ENCODE measurements at regions not wholly inside any gene's neighbourhood (a gene's known extent, or its start where the extent isn't known, plus 50 kb on each side); places are given as distances from the start of the nearest gene placed in this dataset.
"Not testable (repeated sequence)": the region's sequence is repeated elsewhere in the genome, so short reads cannot be mapped to it uniquely, and the experiment has no call there.

GRCh38 chr1:31485166-31485565 lies 72.2 kb downstream of the SERINC2 start:
- Histone ChIP-seq H3K36me3 (no peaks in the 10 kb centered on the region), H3K4me3 (ENCODE audit: low read depth, low read length) (no peak overlapping the region), H3K27ac (no peak overlapping the region), H3K9me3 (ENCODE audit: severe bottlenecking) (peaks cover 7% of the 10 kb centered on the region), H3K27me3 (ENCODE audit: insufficient read depth, low read depth, severe bottlenecking) (no peaks in the 10 kb centered on the region)
- no peak for TF ChIP-seq CTCF (IDR thresholded peaks at IDR 0.05; ENCODE audit: low read depth, low read length)
- no peak for DNase-seq

GRCh38 chr1:31487143-31487542 lies 74.1 kb downstream of the SERINC2 start:
- TF ChIP-seq CTCF (IDR thresholded peaks at IDR 0.05; ENCODE audit: low read depth, low read length): no peak
- H3K27me3 ChIP-seq (ENCODE audit: insufficient read depth, low read depth, severe bottlenecking): no peaks in the 10 kb centered on the region
- no peak for DNase-seq

GRCh38 chr1:31487721-31488293 lies 74.8 kb downstream of the SERINC2 start:
- TF ChIP-seq CTCF (IDR thresholded peaks at IDR 0.05; ENCODE audit: low read depth, low read length): no peak
- H3K4me3 ChIP-seq (ENCODE audit: low read depth, low read length): no peak overlapping the region
- H3K9me3 ChIP-seq (ENCODE audit: severe bottlenecking): no peaks in the 10 kb centered on the region
- DNase-seq: no peak
- H3K36me3 ChIP-seq: no peaks in the 10 kb centered on the region
- no peak overlapping the region for H3K27ac ChIP-seq
- no peaks in the 10 kb centered on the region for H3K27me3 ChIP-seq (ENCODE audit: insufficient read depth, low read depth, severe bottlenecking)

More at GRCh38 chr1:31487143-31487542, 74.1 kb downstream of the SERINC2 start:
- H3K27ac ChIP-seq: no peak overlapping the region
- no peak overlapping the region for H3K4me3 ChIP-seq (ENCODE audit: low read depth, low read length)
- no peaks in the 10 kb centered on the region for H3K36me3 ChIP-seq
- peaks cover 4% of the 10 kb centered on the region for H3K9me3 ChIP-seq (ENCODE audit: severe bottlenecking)

GRCh38 chr1:31488528-31488927 lies 75.5 kb downstream of the SERINC2 start:
- TF ChIP-seq CTCF (IDR thresholded peaks at IDR 0.05; ENCODE audit: low read depth, low read length): no peak
- Histone ChIP-seq H3K4me3 (ENCODE audit: low read depth, low read length) (no peak overlapping the region), H3K27ac (no peak overlapping the region), H3K36me3 (no peaks in the 10 kb centered on the region), H3K9me3 (ENCODE audit: severe bottlenecking) (no peaks in the 10 kb centered on the region), H3K27me3 (ENCODE audit: insufficient read depth, low read depth, severe bottlenecking) (no peaks in the 10 kb centered on the region)
- DNase-seq: no peak

- not testable (repeated sequence) for H3K9me3 ChIP-seq (ENCODE audit: severe bottlenecking); DNase-seq; H3K36me3 ChIP-seq; H3K27ac ChIP-seq; H3K27me3 ChIP-seq (ENCODE audit: insufficient read depth, low read depth, severe bottlenecking); H3K4me3 ChIP-seq (ENCODE audit: low read depth, low read length)
These were observed 76.6 kb downstream of the SERINC2 start for GRCh38 chr1:31489575-31489974.

GRCh38 chr1:31490596-31490995 lies 77.6 kb downstream of the SERINC2 start:
- not testable (repeated sequence) for H3K4me3 ChIP-seq (ENCODE audit: low read depth, low read length); H3K27me3 ChIP-seq (ENCODE audit: insufficient read depth, low read depth, severe bottlenecking); H3K36me3 ChIP-seq; H3K27ac ChIP-seq; DNase-seq; H3K9me3 ChIP-seq (ENCODE audit: severe bottlenecking)

GRCh38 chr1:31495351-31495750 lies 81.0 kb upstream of the TINAGL1 start:
- H3K9me3 ChIP-seq (ENCODE audit: severe bottlenecking); H3K27ac ChIP-seq; H3K36me3 ChIP-seq; H3K4me3 ChIP-seq (ENCODE audit: low read depth, low read length); DNase-seq; H3K27me3 ChIP-seq (ENCODE audit: insufficient read depth, low read depth, severe bottlenecking): not testable (repeated sequence)

GRCh38 chr1:31495770-31496169 lies 80.5 kb upstream of the TINAGL1 start:
- not testable (repeated sequence) for H3K9me3 ChIP-seq (ENCODE audit: severe bottlenecking); H3K4me3 ChIP-seq (ENCODE audit: low read depth, low read length); DNase-seq; H3K27me3 ChIP-seq (ENCODE audit: insufficient read depth, low read depth, severe bottlenecking); H3K27ac ChIP-seq; H3K36me3 ChIP-seq

Data from WERI-Rb-1 (cell line).